NCI-H128 (cell line): ENCODE measurements at regions not wholly inside any gene's neighbourhood (a gene's known extent, or its start where the extent isn't known, plus 50 kb on each side); places are given as distances from the start of the nearest gene placed in this dataset.

Experiments used
- DNase-seq: peaks from one replicate; lab custom pipeline; 2025; ENCODE audit not compliant: unreplicated experiment; lab: John Stamatoyannopoulos, UW

- no peak for DNase-seq
These were observed 284.9 kb downstream of the AJAP1 start for GRCh38 chr1:4939266-4939665.

DNA sequence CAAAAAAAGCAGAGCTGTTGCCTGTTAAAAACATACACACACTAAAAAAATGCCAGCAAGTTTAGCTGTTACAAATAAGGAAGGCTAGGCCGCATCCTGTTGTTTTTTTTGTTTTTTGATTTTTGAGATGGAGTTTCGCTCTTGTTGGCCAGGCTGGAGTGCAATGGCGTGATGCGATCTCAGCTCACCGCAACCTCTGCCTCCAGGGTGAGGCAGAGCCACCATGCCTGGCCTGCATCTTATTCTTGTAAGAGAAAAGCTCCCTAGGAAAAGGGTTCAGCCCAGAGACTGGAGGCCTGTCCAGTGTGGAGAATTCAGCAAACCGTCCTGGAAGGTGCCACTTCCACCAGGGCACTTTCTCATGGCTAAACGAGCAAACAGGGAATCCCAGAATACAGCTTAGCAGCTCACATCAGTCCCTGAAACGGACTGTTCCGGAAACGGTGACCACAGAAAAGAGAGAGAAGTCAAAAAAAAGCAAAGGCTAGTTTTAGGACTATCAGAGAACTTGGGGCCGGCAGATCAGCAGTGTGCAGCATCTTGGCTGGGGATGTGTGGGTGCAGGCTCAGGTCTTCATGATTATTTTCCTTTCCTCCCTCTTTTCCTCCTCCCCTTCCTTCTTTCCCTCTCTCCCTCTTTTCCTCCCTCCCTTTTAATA, 283.6 kb downstream of the AJAP1 start:
- DNase-seq: no peak

GRCh38 chr1:4935807-4936206, 281.4 kb downstream of the AJAP1 start:
- no peak for DNase-seq

DNA sequence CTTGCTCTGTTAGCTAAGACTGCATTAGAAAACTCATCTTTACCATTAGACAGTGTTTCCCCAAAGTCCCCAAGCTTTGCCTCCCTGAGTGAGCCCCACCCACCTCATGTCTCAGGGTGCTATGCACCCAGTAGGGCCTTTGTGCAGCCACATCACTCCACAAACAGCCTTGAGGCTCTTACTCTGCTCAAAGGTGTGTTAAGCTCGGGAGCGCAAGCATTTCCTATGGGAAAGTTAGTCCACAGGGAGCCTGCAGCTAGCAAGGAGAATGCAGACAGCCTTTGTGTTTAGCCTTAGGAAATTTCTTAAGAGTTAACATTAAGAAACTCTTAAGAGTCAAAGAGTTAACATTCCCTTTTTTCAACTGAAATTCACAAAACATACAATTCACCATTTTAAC, 278.8 kb downstream of the AJAP1 start:
- no peak for DNase-seq

GRCh38 chr1:4932311-4933030, 278.1 kb downstream of the AJAP1 start:
- no peak for DNase-seq

DNA sequence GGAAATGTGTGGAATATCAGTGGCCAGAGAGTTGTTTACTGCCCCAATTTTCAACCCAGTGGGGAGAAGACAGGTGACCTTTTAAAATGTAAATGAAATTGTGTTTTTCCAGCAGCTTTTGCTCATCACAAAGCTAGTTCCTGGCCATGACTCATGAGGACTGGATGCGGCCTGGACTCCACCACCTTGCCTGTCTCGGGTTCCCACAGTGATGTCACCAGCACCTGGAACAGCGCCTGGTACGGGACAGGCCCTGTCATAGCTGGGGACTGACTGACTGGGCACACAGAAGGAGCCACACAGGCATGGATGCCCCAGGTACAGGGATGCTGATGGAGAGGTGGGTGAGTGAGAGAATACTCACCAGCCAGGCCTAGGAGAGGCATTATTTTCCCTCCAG, 277.1 kb downstream of the AJAP1 start:
- no peak for DNase-seq

GRCh38 chr1:4928186-4928585, 273.8 kb downstream of the AJAP1 start:
- DNase-seq: no peak

DNA sequence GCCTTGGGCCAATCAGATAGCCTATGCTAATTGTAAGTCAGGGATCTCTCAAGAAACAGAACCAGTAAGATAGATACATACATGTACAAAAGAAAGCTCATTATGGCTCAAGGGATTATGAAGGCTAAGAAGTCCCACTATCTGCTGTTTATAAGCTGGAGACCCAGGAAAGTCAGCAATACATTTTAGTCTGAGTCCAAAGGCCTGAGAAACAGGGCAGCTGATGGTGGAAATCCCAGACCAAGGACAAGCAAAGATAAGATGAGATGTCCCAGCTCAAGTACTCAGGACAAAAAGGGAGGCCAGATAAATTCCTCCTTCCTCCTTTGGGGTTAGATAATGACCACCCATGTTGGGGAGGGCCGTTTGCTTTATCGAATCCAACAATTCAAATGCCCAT, 269.9 kb downstream of the AJAP1 start:
- DNase-seq: no peak

- peak; percentile 9 for DNase-seq
These were observed 262.2 kb downstream of the AJAP1 start for GRCh38 chr1:4916610-4917009.

DNA sequence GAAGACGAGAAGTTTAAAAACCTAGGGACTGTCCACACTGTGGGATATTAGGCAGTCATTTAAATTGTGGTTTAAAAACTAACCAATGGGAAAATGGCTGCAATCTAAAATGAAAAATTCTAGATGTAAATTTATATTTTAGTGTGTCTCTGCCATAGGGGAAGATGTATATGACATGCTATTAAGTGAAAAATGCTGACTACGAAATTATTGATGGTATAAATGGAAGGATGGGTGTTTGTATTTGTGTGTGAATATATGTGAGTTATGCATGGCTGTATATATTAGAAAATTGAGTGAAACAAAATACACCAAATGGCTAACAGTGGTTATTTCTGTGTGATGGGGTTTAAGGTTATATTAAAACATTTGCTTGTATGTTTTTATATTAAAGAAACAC, 260.7 kb downstream of the AJAP1 start:
- no peak for DNase-seq

DNA sequence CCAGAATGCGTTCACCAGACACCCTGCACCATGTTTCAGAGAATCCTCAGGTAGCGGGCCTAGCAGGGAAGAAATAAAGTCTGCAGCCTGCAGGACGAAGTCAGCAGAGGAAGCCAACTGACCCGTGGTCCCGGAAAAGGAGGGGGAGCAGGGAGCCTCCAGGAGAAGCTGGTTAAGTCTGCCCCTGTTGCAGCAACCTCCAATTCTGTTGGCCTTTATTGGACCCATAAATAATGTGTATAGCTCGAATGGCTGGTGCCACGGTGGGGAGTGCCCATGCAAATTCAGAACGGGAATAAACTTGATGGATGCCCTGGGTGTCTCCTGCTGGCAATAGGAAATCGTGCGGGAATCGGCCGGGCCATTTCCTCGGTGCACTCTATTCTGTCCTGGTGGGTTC, 254.1 kb downstream of the AJAP1 start:
- DNase-seq: no peak

GRCh38 chr1:4894566-4894965, 240.2 kb downstream of the AJAP1 start:
- no peak for DNase-seq

- no peak for DNase-seq
These were observed 226.2 kb downstream of the AJAP1 start for GRCh38 chr1:4880626-4881025.

- DNase-seq: no peak
These were observed 223.0 kb downstream of the AJAP1 start for GRCh38 chr1:4877426-4877825.

GRCh38 chr1:4871373-4871772, 217.0 kb downstream of the AJAP1 start:
- no peak for DNase-seq

- DNase-seq: no peak
These were observed 214.1 kb downstream of the AJAP1 start for GRCh38 chr1:4868521-4868920.

DNA sequence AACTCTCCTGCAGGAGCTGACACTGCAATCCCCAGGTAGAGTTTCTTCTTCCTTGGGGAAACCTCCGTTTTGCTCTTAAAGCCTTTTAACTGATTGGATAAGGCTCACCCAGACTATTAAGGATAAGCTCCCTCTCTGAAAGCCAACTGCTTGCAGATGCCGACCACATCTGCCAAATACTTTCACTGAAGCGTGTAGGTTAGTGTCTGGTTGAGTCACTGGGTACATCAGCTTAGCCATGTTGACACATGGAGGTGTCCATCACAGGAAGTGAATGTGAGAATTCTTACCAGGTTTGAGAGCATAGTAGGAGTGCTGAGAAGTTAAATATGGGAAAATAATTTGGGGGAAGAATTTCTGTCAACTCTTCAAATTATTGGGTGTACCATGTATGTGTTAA, 202.0 kb downstream of the AJAP1 start:
- DNase-seq: no peak

DNA sequence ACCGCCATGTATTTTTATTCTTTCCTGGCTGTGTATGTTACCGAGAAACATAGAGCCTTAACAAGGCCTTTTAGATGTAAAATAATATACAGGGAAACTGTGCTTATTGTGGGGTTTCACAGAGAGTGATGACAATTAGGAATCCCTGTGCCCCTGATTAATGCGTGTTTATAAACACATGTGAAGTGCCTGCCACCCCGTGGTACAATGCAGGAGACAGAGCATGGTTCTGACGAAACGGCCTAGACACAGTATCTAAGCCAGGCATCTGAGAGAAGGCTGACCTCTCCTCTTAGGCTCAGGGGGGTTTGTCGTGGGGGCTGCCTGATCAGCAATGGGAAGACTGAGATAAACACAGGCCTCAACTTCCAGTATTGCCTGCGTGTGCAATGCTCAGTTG, 200.0 kb downstream of the AJAP1 start:
- DNase-seq: no peak

- no peak for DNase-seq
These were observed 199.5 kb downstream of the AJAP1 start for GRCh38 chr1:4853904-4854303.

DNA sequence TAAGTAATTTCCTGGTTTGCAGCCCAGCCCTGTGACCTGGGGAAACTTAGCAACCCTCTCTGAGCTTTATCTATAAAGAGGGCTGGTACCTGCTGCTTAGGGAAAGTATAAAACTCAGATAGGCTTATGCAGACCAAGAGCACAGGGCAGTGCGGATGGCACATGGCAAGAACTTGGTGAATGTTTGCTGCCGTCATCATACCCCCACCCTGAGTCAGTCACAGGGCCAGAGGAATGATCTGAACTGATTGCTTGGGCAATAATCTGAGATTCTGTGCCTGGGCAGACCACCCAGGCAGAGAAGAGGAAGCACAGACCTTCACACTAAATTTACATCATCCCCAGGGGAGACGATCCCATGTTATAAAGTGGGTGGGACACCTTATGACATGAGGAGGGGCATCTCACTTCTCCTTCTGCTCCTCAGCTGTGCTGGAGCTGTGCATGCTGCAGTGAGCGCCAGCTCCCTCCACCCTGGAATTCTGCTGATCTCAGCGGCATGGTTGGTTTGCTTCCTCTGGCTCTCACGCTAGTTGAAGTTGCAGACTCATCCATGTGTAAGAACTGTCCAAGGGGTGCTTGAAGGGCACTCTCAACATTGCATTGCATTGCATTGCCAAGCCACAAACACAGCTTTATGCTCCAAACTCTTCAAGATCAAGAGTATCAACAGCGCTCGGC, 197.1 kb downstream of the AJAP1 start:
- DNase-seq: no peak

- no peak for DNase-seq
These were observed 194.0 kb downstream of the AJAP1 start for GRCh38 chr1:4848431-4848830.

GRCh38 chr1:4847711-4848110, 193.3 kb downstream of the AJAP1 start:
- DNase-seq: no peak
